ENCODE measurements at regions not wholly inside any gene's neighbourhood (a gene's known extent, or its start where the extent isn't known, plus 50 kb on each side); places are given as distances from the start of the nearest gene placed in this dataset.

DNA sequence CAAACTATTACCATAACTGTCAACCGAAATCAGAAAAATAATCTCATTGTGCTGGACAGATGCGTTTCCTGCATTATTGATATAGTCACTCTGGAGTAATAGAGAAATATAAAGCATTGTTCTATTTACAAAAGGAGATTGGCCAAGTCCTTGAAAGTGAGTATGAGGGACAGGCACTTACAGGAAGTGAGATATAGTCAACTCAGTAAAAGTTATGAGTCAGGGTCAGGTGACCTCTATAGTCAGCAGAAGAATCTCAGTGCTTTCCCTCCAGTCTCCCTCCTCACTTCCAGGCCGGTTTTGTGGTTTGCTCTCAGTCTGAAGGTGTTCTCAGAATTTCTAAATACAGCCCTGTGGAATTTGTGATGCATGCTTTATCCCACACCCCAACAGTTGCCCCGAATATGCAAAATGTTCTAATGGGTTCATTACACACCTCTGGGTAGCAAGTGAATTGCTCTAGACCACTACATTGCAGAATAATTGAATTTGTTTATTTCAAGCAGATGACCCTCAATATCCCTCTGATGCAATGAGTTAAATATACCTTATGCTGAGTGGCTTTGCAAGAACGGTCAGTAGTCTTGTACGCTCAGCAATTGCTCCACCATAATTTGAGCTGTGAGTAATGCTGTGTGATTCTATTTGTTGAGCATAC is 787.7 kb downstream of the MCTP2 start:
- no peaks in the 10 kb centered on the region for H3K4me1 ChIP-seq (ENCODE audit: control insufficient read depth in 1 of 2, insufficient read depth in 2 of 2, low read depth in 1 of 2, low read length in 1 of 2)
- DNase-seq = no peak
- no peak overlapping the region for H3K4me2 ChIP-seq
- no peaks in the 10 kb centered on the region for H3K9me3 ChIP-seq
- no peaks in the 10 kb centered on the region for H3K79me2 ChIP-seq (ENCODE audit: insufficient read depth)
- H3K9me2 ChIP-seq = no peaks in the 10 kb centered on the region
- 22% methylated on average over 6 of the region's 6 CpGs for WGBS (ENCODE audit: low lambda C conversion rate)
- H3K27ac ChIP-seq (ENCODE audit: low read depth in 2 of 2, low read length in 1 of 2) = no peak overlapping the region
- CTCF ChIA-PET = no interaction called here
- no peak overlapping the region for H2AFZ ChIP-seq (ENCODE audit: low read depth)
- H3K4me3 ChIP-seq (ENCODE audit: low read depth in 2 of 2, low read length in 1 of 2) = no peak overlapping the region
- no peaks in the 10 kb centered on the region for H3K36me3 ChIP-seq (replicated peaks in 1 of 2; ENCODE audit: control insufficient read depth in 1 of 2, insufficient read depth in 2 of 2, low read length in 1 of 2)
- H3F3A ChIP-seq (replicated peaks; ENCODE audit: insufficient read depth) = no peaks in the 10 kb centered on the region
- H3K9ac ChIP-seq = no peak overlapping the region
- no peaks in the 10 kb centered on the region for H4K20me1 ChIP-seq (ENCODE audit: insufficient read depth)
- TF ChIP-seq NFIC (IDR thresholded peaks at IDR 0.05; ENCODE audit: borderline replicate concordance) (no peak), MEF2A (IDR thresholded peaks at IDR 0.05; ENCODE audit: borderline replicate concordance, low read depth) (no peak), SMC3 (IDR thresholded peaks at IDR 0.05; ENCODE audit: low read depth, low read length) (no peak), GATA2 (CRISPR knock-in tag; IDR thresholded peaks at IDR 0.05) (no peak), CTCF (IDR thresholded peaks at IDR 0.05) (no peak), NRF1 (IDR thresholded peaks at IDR 0.05; ENCODE audit: low read depth, low read length) (no peak), CHD2 (IDR thresholded peaks at IDR 0.05; ENCODE audit: low read length, partially characterized antibody) (no peak), FOSL2 (IDR thresholded peaks at IDR 0.05; ENCODE audit: borderline replicate concordance, low read depth) (no peak), POLR2AphosphoS5 (IDR thresholded peaks at IDR 0.05; ENCODE audit: low read depth, low read length) (no peak), ZBTB33 (IDR thresholded peaks at IDR 0.05; ENCODE audit: borderline replicate concordance, low read depth) (no peak), TCF12 (IDR thresholded peaks at IDR 0.05) (no peak), PBX3 (IDR thresholded peaks at IDR 0.05) (no peak)
- TF ChIP-seq, protein P1, sequence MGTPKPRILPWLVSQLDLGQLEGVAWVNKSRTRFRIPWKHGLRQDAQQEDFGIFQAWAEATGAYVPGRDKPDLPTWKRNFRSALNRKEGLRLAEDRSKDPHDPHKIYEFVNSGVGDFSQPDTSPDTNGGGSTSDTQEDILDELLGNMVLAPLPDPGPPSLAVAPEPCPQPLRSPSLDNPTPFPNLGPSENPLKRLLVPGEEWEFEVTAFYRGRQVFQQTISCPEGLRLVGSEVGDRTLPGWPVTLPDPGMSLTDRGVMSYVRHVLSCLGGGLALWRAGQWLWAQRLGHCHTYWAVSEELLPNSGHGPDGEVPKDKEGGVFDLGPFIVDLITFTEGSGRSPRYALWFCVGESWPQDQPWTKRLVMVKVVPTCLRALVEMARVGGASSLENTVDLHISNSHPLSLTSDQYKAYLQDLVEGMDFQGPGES (IDR thresholded peaks at IDR 0.05; ENCODE audit: low read depth, low read length) = no peak
- no peaks in the 10 kb centered on the region for H3K27me3 ChIP-seq (ENCODE audit: insufficient read depth)
- POLR2A ChIA-PET = no interaction called here
